22Rv1 (cell line): ENCODE measurements at regions not wholly inside any gene's neighbourhood (a gene's known extent, or its start where the extent isn't known, plus 50 kb on each side); places are given as distances from the start of the nearest gene placed in this dataset.

Source experiments
- CTCF ChIP-seq: fragments of 450-650 bp; IDR thresholded peaks from 2 replicates; pipeline ENCODE4 v1.5.1; 2017; ENCODE audit warnings: mild to moderate bottlenecking
- ZFX ChIP-seq: fragments of 450-650 bp; IDR thresholded peaks from 2 replicates; pipeline ENCODE4 v1.6.1; 2017; ENCODE audit warnings: antibody characterized with exemption, borderline replicate concordance

DNA sequence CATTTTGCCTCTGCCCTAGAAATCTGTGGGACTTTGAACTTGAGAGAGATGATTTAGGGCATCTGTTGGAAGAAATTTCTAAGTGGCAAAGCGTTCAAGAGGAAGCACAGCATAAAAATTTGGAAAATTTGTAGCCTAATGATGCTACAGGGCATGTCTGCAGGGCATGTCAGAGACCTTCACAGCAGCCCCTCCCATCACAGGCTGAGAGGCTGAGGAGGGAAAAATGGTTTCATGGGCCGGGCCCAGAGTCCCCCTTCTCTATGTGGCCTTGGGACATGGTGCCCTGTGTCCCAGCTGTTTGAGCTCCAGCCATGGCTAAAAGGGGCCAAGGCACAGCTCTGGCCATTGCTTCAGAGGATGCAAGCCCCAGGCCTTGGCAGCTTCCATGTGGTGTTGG lies 203.0 kb downstream of the STK31 start:
- no peak for TF ChIP-seq CTCF
- TF ChIP-seq ZFX = no peak
